Stimulated activated CD8-positive, alpha-beta memory T cell treated with anti-CD3 and anti-CD28 coated beads, Interleukin-15, amount 100 ng/mL, for 4 hours (primary cell): ENCODE measurements at regions not wholly inside any gene's neighbourhood (a gene's known extent, or its start where the extent isn't known, plus 50 kb on each side); places are given as distances from the start of the nearest gene placed in this dataset.

Experiments
- DNase-seq, 2 donors: peaks; one replicate each; pipeline ENCODE4 v3.0.0-alpha.2; 2020; ENCODE audit warnings: low read depth in 2 of 2

GRCh38 chr9:80147866-80148265 is 576.1 kb downstream of the TLE4 start:
- DNase-seq = no peak

- no peak for DNase-seq
Observed at GRCh38 chr9:80146466-80146865, 574.7 kb downstream of the TLE4 start.

- DNase-seq = no peak
Observed at GRCh38 chr9:80144856-80145255, 573.1 kb downstream of the TLE4 start.

GRCh38 chr9:80144406-80144805 is 572.6 kb downstream of the TLE4 start:
- DNase-seq = no peak

GRCh38 chr9:80143899-80144298 is 572.1 kb downstream of the TLE4 start:
- DNase-seq = no peak

GRCh38 chr9:80134487-80134886 is 562.7 kb downstream of the TLE4 start:
- DNase-seq = no peak

- DNase-seq = no peak
Observed at GRCh38 chr9:80131627-80132026, 559.9 kb downstream of the TLE4 start.

GRCh38 chr9:80127920-80128319 is 556.2 kb downstream of the TLE4 start:
- no peak for DNase-seq

GRCh38 chr9:80125731-80126264 is 554.0 kb downstream of the TLE4 start:
- DNase-seq = no peak

GRCh38 chr9:80117031-80117430 is 545.3 kb downstream of the TLE4 start:
- DNase-seq = no peak

GRCh38 chr9:80114241-80114640 is 542.5 kb downstream of the TLE4 start:
- no peak for DNase-seq

- no peak for DNase-seq
Observed at GRCh38 chr9:80107931-80108660, 536.3 kb downstream of the TLE4 start.

- no peak for DNase-seq
Observed at GRCh38 chr9:80097476-80097875, 525.7 kb downstream of the TLE4 start.

- no peak for DNase-seq
Observed at GRCh38 chr9:80094176-80094771, 522.5 kb downstream of the TLE4 start.

GRCh38 chr9:80093695-80094094 is 521.9 kb downstream of the TLE4 start:
- DNase-seq = no peak

GRCh38 chr9:80091526-80091925 is 519.8 kb downstream of the TLE4 start:
- DNase-seq = no peak

GRCh38 chr9:80090317-80090716 is 518.6 kb downstream of the TLE4 start:
- DNase-seq = no peak

GRCh38 chr9:80086822-80087345 is 515.1 kb downstream of the TLE4 start:
- no peak for DNase-seq

GRCh38 chr9:80086386-80086785 is 514.6 kb downstream of the TLE4 start:
- no peak for DNase-seq

- no peak for DNase-seq
Observed at GRCh38 chr9:80085668-80086067, 513.9 kb downstream of the TLE4 start.

GRCh38 chr9:80082213-80082612 is 510.4 kb downstream of the TLE4 start:
- no peak for DNase-seq

GRCh38 chr9:80078826-80079225 is 507.1 kb downstream of the TLE4 start:
- no peak for DNase-seq

- DNase-seq = no peak
Observed at GRCh38 chr9:80077059-80077458, 505.3 kb downstream of the TLE4 start.
